SK-N-DZ (cell line): ENCODE measurements at regions not wholly inside any gene's neighbourhood (a gene's known extent, or its start where the extent isn't known, plus 50 kb on each side); places are given as distances from the start of the nearest gene placed in this dataset.

Source experiments
- DNase-seq: peaks from one replicate; pipeline ENCODE4 v3.0.0-alpha.2; 2015; ENCODE audit warnings: low spot score

GRCh38 chr12:75908961-75909605, 122.5 kb downstream of the PHLDA1 start:
- no peak for DNase-seq

- no peak for DNase-seq
Observed at GRCh38 chr12:75905922-75906321, 125.7 kb downstream of the PHLDA1 start.

GRCh38 chr12:75900781-75901254, 130.8 kb downstream of the PHLDA1 start:
- no peak for DNase-seq

- DNase-seq: no peak
Observed at GRCh38 chr12:75900226-75900625, 131.3 kb downstream of the PHLDA1 start.

GRCh38 chr12:75894965-75895754, 136.4 kb downstream of the PHLDA1 start:
- no peak for DNase-seq

GRCh38 chr12:75893765-75894164, 137.8 kb downstream of the PHLDA1 start:
- no peak for DNase-seq

GRCh38 chr12:75892731-75893408, 138.7 kb downstream of the PHLDA1 start:
- DNase-seq: peak; percentile 32

- DNase-seq: no peak
Observed at GRCh38 chr12:75891072-75891471, 140.5 kb downstream of the PHLDA1 start.

- DNase-seq: no peak
Observed at GRCh38 chr12:75890660-75891059, 140.9 kb downstream of the PHLDA1 start.

- no peak for DNase-seq
Observed at GRCh38 chr12:75890141-75890540, 141.4 kb downstream of the PHLDA1 start.

- no peak for DNase-seq
Observed at GRCh38 chr12:75888874-75889613, 142.5 kb downstream of the PHLDA1 start.

GRCh38 chr12:75888399-75888798, 143.2 kb downstream of the PHLDA1 start:
- DNase-seq: no peak

- no peak for DNase-seq
Observed at GRCh38 chr12:75887979-75888378, 143.6 kb downstream of the PHLDA1 start.

- DNase-seq: no peak
Observed at GRCh38 chr12:75884465-75884985, 147.1 kb downstream of the PHLDA1 start.

GRCh38 chr12:75883241-75883640, 148.3 kb downstream of the PHLDA1 start:
- DNase-seq: no peak

- no peak for DNase-seq
Observed at GRCh38 chr12:75882421-75882820, 149.2 kb downstream of the PHLDA1 start.

- no peak for DNase-seq
Observed at GRCh38 chr12:75881920-75882319, 149.7 kb downstream of the PHLDA1 start.

- peak; percentile 33 for DNase-seq
Observed at GRCh38 chr12:75877763-75878621, 153.6 kb downstream of the PHLDA1 start.

GRCh38 chr12:75876832-75877762, 154.5 kb downstream of the PHLDA1 start:
- DNase-seq: no peak
